Nephron progenitor cell (in vitro differentiated cells): ENCODE measurements at regions not wholly inside any gene's neighbourhood (a gene's known extent, or its start where the extent isn't known, plus 50 kb on each side); places are given as distances from the start of the nearest gene placed in this dataset.

ENCODE experiments used
- DNase-seq: peaks from one replicate; pipeline ENCODE4 v3.0.0; 2021
- H3K27ac Mint-ChIP-seq: 2 replicates; pipeline ENCODE4 v1.8.0; 2021; ENCODE audit warnings: mild to moderate bottlenecking, moderate library complexity, mixed read lengths
- H3K27me3 Mint-ChIP-seq: 2 replicates; pipeline ENCODE4 v1.8.0; 2021; ENCODE audit warnings: mild to moderate bottlenecking, low read depth, mixed read lengths; ENCODE audit not compliant: poor library complexity
- H3K36me3 Mint-ChIP-seq: 2 replicates; pipeline ENCODE4 v1.8.0; 2021; ENCODE audit warnings: low read depth, mixed read lengths
- H3K4me1 Mint-ChIP-seq: 2 replicates; pipeline ENCODE4 v1.8.0; 2021; ENCODE audit warnings: mixed read lengths
- H3K4me3 Mint-ChIP-seq: 2 replicates; pipeline ENCODE4 v1.8.0; 2021; ENCODE audit warnings: mild to moderate bottlenecking, moderate library complexity, mixed read lengths
- H3K9me3 Mint-ChIP-seq: 2 replicates; pipeline ENCODE4 v1.8.0; 2021; ENCODE audit warnings: mild to moderate bottlenecking, moderate library complexity, mixed read lengths
- CTCF ChIP-seq: fragments of 200-600 bp; sonication (generic); IDR thresholded peaks from 2 replicates; pipeline ENCODE4 v1.5.0; 2021; ENCODE audit warnings: antibody characterized with exemption

GRCh38 chr3:65070968-65071367, 383.2 kb upstream of the ADAMTS9 start:
- DNase-seq, result no peak
- no peak overlapping the region for H3K27ac Mint-ChIP-seq
- H3K4me3 Mint-ChIP-seq, result no peak overlapping the region
- H3K36me3 Mint-ChIP-seq, result peaks cover 5% of the 10 kb centered on the region
- no peaks in the 10 kb centered on the region for H3K27me3 Mint-ChIP-seq
- no peak for TF ChIP-seq CTCF
- H3K4me1 Mint-ChIP-seq, result no peaks in the 10 kb centered on the region
- peaks cover 37% of the 10 kb centered on the region for H3K9me3 Mint-ChIP-seq

DNA sequence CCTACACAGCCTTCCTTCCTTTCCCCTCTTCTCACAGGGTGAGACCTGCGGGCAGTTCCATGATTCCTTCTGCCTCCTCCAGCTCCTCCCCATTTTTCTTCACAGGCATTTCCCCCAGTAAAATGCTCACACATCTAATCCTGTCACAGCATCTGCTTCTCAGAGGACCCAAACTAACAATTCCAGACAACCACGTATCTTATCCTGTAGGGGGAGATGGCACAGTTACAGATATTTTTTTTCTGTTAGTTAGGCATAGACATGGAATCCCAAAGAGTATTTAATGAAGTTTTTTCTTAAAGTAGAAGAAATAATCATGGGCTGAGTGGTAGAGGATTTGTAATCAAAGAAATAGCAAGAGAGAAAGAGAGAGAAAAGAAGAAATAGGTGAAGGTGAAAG, 373.1 kb upstream of the ADAMTS9 start:
- TF ChIP-seq CTCF, result no peak
- Mint-ChIP-seq H3K36me3 (peaks cover 4% of the 10 kb centered on the region), H3K27ac (no peak overlapping the region), H3K4me3 (no peak overlapping the region), H3K4me1 (peaks cover 9% of the 10 kb centered on the region), H3K9me3 (peaks cover 28% of the 10 kb centered on the region), H3K27me3 (no peaks in the 10 kb centered on the region)
- no peak for DNase-seq

- TF ChIP-seq CTCF, result no peak
- DNase-seq, result no peak
- peaks cover 9% of the 10 kb centered on the region for H3K27me3 Mint-ChIP-seq
- peaks cover 34% of the 10 kb centered on the region for H3K9me3 Mint-ChIP-seq
- H3K27ac Mint-ChIP-seq, result no peak overlapping the region
- no peaks in the 10 kb centered on the region for H3K4me1 Mint-ChIP-seq
- no peak overlapping the region for H3K4me3 Mint-ChIP-seq
- H3K36me3 Mint-ChIP-seq, result peaks cover 12% of the 10 kb centered on the region
These were observed 364.3 kb upstream of the ADAMTS9 start for GRCh38 chr3:65052101-65052500.

DNA sequence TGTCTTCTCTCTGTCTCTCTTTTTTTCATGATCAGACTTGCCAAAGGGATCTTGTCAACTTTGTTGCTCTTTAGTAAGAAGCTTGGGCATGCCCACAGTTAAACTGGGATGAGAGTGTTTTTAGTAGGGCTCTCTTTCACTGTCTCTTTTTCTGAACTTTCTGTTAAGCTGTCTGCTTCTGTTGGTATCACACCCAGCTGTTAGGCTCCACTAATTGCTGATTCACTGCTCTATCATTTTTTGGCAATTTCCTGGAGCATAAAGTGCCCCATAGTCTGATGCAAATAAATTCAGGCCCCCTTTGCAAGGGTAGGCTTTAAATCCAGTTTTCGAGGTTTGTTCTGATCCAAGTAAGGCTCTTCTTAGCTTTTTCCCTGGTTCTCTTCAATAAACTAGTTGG, 360.4 kb upstream of the ADAMTS9 start:
- peak overlapping the region; percentile 15 for H3K27ac Mint-ChIP-seq
- no peaks in the 10 kb centered on the region for H3K4me1 Mint-ChIP-seq
- DNase-seq, result no peak
- H3K27me3 Mint-ChIP-seq, result peaks cover 4% of the 10 kb centered on the region
- H3K4me3 Mint-ChIP-seq, result no peak overlapping the region
- H3K9me3 Mint-ChIP-seq, result peaks cover 39% of the 10 kb centered on the region
- TF ChIP-seq CTCF, result no peak
- H3K36me3 Mint-ChIP-seq, result peaks cover 4% of the 10 kb centered on the region

GRCh38 chr3:65045138-65045537, 357.3 kb upstream of the ADAMTS9 start:
- H3K27me3 Mint-ChIP-seq, result peaks cover 7% of the 10 kb centered on the region
- no peak overlapping the region for H3K27ac Mint-ChIP-seq

More at GRCh38 chr3:65045138-65045537, 357.3 kb upstream of the ADAMTS9 start:
- no peak for TF ChIP-seq CTCF
- peaks cover 33% of the 10 kb centered on the region for H3K9me3 Mint-ChIP-seq
- H3K4me1 Mint-ChIP-seq, result no peaks in the 10 kb centered on the region
- H3K4me3 Mint-ChIP-seq, result no peak overlapping the region
- no peak for DNase-seq
- H3K36me3 Mint-ChIP-seq, result no peaks in the 10 kb centered on the region
